ENCODE measurements at regions not wholly inside any gene's neighbourhood (a gene's known extent, or its start where the extent isn't known, plus 50 kb on each side); places are given as distances from the start of the nearest gene placed in this dataset.

DNA sequence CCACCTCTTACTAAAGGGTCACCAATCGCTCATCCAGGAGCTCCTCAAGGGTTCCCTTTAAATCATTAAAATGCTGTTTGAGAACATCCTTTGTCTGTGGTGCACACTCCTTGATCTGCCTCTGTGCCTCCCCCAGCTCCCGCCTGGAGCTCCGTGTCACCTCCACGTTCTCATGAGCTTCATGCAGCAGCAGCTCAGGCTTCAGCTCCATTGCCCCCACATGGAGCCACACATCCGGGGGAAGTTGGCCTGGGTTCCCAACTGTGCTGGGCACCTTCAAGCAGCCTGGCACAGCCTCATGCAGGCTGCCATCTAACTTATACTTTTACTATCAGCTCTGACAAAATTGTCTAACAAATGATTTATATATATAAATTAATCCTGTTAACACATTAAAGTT lies 585.8 kb upstream of the FAM174A start:
- TF ChIP-seq, protein P1, sequence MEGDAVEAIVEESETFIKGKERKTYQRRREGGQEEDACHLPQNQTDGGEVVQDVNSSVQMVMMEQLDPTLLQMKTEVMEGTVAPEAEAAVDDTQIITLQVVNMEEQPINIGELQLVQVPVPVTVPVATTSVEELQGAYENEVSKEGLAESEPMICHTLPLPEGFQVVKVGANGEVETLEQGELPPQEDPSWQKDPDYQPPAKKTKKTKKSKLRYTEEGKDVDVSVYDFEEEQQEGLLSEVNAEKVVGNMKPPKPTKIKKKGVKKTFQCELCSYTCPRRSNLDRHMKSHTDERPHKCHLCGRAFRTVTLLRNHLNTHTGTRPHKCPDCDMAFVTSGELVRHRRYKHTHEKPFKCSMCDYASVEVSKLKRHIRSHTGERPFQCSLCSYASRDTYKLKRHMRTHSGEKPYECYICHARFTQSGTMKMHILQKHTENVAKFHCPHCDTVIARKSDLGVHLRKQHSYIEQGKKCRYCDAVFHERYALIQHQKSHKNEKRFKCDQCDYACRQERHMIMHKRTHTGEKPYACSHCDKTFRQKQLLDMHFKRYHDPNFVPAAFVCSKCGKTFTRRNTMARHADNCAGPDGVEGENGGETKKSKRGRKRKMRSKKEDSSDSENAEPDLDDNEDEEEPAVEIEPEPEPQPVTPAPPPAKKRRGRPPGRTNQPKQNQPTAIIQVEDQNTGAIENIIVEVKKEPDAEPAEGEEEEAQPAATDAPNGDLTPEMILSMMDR (IDR thresholded peaks at IDR 0.05; ENCODE audit: low read depth, low read length) = no peak
- no peak for DNase-seq (ENCODE audit: extremely low read depth, low read depth)

DNA sequence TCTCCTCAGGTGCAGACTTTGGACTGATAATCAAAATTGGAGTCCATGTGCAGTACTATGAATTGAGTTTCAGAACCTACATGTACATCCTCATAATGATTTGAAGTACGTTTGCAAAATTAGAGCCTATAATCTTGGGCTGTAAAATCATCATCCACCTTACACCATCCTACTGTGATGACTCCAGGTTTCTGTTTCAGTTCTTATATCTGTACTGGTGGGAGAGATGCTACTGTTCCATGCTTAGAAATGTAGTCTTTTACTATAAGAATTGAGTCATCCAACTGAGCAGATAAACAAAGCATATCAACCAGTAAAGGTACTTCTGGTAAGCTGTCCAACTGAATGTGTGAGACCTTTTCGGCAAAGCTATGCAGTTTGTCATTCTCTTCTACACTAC lies 586.3 kb upstream of the FAM174A start:
- TF ChIP-seq, protein P1 (IDR thresholded peaks at IDR 0.05; ENCODE audit: low read depth, low read length) = no peak
- DNase-seq (ENCODE audit: extremely low read depth, low read depth) = no peak

DNA sequence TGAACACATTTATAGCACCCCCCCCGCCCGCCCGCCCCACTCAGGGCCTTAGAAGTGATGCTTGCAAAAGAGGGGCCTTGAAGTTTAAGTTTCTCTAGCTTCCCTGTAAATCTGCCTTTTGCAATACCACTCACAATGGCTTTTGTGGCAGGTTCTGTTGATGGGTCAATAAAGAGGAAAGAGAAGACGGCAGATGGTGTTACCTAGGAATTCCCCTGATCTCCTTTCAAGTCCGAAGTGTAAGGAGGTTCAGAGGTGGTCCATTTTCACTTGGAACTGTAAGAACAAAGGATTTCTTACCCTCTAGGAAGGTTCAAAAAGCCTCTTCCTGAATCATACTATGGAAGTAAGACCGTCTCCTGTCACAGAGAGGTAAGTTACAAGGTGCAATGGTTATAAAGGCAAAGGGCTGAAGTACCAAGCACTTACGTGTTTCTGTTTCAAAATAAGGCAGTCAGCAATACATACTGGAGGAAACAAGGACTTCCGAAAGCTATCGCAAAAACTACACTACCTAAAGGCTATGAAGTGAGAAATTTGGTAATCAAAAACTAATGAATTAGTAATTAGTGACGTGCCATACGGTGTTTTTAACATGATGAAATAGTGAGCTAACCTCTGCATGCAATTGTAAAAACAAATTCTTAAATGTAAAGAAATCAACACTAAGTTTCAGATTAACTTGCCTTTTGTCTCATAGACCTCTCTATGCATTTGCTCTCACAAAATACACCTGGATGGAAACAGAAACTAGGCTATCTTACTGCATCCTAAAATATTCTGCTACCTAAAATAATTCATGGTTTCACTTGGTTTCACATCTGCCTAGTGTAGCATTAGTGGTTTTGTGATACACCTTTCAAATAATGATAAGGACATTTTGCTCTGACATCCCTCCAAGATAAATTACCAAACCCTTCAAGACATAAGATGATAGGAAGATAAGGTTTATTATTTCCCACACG lies 589.4 kb upstream of the FAM174A start:
- DNase-seq (ENCODE audit: extremely low read depth, low read depth) = no peak
- TF ChIP-seq, protein P1 (IDR thresholded peaks at IDR 0.05; ENCODE audit: low read depth, low read length) = no peak

DNA sequence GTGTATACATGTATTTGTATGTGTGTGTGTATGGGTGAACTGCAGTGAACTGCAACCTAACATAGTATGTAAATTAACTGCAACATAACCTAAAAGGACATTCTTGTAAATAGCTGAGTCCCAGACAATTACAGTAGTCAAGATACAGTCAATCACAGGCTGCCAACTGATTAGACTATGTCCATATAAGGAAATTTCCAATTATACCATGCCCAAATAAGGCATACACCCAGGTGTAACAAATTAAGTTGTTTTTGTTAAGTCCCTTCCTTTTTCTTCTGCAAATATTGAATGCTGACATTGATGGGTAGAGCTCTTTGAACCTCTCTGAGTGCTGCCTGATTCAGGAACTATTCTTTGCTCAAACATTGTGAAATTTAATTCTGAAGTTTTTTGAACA lies 594.6 kb upstream of the FAM174A start:
- no peak for DNase-seq (ENCODE audit: extremely low read depth, low read depth)
- TF ChIP-seq, protein P1 (IDR thresholded peaks at IDR 0.05; ENCODE audit: low read depth, low read length) = no peak

DNA sequence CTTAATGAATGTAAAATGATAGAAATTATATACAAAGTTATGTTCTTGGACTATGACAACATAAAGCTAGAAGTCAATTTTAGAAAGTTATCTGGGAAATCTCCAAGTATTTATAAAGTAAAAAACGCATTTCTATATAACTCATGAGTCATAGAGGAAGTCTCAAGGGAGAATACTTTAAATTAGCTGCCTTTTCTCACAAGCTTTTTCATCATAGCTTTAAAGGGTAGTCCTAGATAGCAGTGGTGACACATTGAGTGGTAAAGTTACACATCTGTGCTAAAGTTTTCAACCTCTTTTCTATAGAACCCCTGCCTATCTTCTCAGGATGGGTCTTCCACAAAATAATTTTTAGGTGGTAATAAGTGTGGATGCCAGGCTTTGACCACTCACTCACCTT lies 598.3 kb upstream of the FAM174A start:
- TF ChIP-seq, protein P1 (IDR thresholded peaks at IDR 0.05; ENCODE audit: low read depth, low read length) = no peak
- DNase-seq (ENCODE audit: extremely low read depth, low read depth) = no peak

DNA sequence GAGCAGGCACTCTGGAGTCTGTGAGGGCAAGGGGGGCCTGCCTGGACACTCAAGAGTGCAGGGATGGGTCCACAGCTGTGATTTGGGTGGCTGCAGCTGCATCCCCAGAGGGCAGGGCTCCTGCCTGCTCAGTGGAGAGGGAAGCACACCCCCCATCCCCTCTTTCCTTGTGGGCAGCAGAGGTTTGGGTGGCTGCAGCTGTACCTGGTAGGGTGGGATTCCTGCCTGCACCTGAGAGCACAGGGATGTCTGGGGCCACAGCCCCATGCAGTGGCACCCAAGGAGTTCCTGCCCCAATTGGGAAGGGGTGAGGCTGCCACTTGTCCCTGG lies 605.4 kb upstream of the FAM174A start:
- TF ChIP-seq, protein P1 (IDR thresholded peaks at IDR 0.05; ENCODE audit: low read depth, low read length) = no peak
- DNase-seq (ENCODE audit: extremely low read depth, low read depth) = no peak

DNA sequence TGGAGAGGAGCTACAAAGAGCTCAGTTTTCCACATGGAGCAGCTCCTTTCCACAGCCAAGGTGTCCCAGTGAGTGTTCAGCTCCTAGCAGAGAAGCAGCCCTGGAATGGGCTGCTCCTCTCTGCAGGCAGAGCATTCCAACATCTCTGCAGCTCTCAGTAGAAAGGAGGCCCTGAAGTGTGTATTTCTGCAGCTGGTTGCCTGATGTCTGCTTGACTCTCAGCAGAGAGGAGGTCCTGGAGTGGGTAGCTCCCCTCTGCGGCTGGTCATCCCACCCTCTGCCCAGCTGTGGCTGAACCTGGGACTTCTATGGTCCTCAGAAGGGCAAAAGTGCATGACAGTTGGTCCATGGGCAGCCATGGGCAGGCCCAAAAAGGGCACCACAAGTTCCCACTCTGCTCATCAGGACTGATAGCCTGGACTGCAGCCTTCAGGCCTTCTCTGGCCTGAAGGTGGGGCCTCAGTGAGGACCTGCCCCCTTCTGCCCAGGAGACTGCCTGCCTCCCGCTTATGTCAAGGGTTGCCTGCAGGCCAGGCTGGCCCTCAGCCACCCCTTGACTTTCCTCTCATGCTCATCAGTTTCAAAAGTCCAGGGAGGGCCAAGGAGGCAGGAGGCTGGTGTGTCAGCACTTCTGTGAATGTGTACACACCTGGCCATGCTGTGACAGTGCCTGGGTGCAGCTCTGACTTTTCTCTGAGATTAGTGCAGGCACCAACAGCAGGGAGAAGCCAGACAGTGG lies 605.9 kb upstream of the FAM174A start:
- DNase-seq (ENCODE audit: extremely low read depth, low read depth) = no peak

More for the DNA sequence above, 605.9 kb upstream of the FAM174A start:
- TF ChIP-seq, protein P1 (IDR thresholded peaks at IDR 0.05; ENCODE audit: low read depth, low read length) = no peak

Data from AG09319 (cell line).